NCI-H2196 (cell line): ENCODE measurements at regions not wholly inside any gene's neighbourhood (a gene's known extent, or its start where the extent isn't known, plus 50 kb on each side); places are given as distances from the start of the nearest gene placed in this dataset.
"Not testable (repeated sequence)": the region's sequence is repeated elsewhere in the genome, so short reads cannot be mapped to it uniquely, and the experiment has no call there.

Source experiments
- DNase-seq: peaks from one replicate; lab custom pipeline; 2025; ENCODE audit not compliant: unreplicated experiment; lab: John Stamatoyannopoulos, UW

- DNase-seq = no peak
Measured at GRCh38 chr20:56689318-56689717, 60.2 kb downstream of the TFAP2C start.

- no peak for DNase-seq
Measured at GRCh38 chr20:56689852-56690485, 60.9 kb downstream of the TFAP2C start.

GRCh38 chr20:56690531-56691175, 61.5 kb downstream of the TFAP2C start:
- no peak for DNase-seq

DNA sequence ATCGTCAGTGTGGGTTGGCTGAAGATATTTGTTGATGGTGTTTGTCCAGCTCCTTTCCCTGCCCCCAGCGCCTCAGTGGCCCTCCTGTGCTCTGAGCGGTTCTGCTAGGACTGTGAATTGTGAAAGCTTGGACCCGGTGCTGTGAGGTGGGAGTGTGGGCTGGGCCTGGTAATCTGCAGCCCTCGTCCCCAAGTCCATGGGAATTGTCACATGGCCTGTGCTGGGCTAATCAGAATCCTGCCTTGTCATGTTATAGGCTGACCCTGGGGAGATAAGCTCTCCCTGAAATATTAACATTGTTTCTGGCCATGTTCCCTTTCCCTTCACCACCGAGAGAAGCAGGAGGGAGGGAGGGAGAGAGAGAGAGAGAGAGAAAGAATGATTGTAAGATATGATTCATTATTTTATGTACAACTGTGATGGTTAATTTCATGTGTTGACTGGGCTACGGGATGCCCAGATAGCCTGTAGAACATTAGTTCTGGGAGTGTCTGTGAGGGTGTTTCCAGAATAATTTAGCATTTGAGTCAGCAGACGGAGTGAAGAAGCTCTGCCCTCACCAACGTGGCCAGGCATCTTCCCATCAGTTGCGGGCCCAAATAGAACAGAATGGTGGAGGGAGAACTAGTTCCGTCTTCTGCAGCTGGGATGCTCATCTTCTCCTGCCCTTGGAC, 62.4 kb downstream of the TFAP2C start:
- no peak for DNase-seq

DNA sequence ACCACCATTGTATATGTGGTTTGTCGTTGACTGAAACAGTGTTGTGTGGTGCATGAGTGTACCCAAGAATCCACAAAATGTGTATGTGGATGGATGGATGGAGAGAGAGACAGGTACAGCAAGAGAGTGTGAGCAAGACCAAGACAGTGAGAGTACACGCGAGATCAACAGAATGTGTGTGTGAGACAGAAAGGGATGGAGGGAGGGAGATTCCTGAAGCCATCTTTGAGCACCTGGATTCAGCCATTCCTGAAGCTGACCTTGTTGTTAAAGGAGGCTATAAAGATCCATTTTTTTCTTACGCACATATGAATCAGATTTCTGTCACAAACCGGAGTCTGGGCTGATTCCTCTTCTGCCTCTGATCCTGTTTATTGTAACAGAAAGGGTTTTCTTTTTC, 64.1 kb downstream of the TFAP2C start:
- no peak for DNase-seq

GRCh38 chr20:56697476-56697875, 68.4 kb downstream of the TFAP2C start:
- no peak for DNase-seq

GRCh38 chr20:56698297-56698696, 69.2 kb downstream of the TFAP2C start:
- DNase-seq = no peak

DNA sequence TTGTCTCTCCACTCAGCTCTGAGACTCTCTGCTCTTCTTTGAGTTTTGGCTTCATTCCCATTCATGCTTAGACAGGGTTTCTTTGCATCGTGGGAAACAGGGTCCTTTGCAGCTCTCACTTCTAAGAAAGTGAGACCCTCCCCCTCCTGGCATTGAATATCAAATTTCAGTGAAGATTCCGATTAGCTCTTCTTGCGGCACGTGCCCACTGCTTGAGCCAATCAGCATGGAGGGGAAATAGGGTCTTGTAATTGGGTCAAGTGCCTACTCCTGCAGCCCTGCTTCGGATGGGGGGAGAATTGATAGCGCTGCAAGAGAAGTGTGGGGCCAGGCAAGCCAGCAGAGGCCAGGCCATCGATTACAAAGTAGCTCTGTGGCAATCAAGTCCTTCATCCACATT, 69.6 kb downstream of the TFAP2C start:
- no peak for DNase-seq

DNA sequence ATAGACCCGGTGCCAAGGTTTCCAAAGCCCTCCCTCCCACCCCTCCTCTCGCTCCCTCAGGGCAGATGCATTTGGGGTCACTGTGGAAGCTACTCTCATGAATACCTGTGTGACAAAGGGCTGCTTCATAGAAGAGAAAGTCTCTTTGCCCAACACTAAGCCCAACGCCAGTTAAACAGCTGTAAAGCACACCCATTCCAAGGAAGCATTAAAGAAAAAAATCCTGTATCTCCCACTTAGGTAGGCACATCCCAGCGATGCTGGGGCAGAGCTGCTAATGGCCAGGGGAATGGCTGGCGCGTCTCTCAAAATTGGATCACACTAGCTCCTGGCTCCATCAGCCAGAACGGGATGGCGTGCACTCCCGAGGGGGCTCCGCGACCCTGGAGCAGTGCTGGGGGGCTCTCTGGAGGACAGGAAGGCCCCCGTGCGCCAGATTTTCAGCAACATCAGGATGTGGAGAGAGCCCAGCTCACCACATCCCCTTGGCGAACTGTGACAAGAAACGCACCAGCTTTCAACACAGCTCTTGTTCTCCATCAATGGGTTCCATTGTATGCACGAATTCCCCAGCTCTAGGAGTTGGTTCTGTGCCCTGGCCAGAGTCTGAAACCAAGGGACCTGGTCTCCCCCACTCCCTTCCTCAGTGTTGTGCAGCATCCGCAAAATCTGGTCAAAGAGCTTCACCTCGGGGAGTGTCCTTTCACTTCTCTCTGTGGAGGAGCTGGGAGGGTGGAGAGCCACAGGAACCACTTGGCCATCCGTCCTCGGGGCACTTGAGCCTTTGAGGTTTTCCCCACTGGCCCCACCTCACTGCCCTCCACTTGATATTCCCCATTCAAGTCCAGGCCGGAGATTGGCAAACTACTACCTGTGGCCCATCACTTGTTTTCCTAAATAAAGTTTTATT, 74.1 kb downstream of the TFAP2C start:
- DNase-seq = no peak

DNA sequence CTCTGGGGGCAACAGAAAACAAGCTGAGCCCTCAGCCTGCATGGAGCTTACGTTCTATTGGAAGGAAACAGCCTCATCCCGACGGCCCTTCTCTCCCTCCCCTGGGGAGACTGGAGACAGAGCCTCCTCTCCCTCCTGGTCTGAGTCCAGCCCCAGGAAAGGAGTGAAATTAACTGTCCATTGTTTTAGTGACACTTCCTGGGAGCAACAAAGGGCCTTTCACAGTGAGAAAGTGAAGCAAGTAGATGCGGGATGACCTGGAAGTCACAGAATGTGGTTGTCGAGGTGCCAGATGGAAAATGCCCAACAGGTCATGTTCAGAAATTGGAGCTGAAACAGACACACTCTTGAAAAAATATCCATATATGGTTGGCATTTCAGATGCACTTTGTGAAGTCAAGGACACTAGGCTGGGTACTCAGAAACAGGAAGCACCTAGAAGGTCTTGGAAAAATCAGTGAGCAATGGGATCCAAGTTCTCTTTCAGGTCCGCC, 77.8 kb downstream of the TFAP2C start:
- DNase-seq = no peak

DNA sequence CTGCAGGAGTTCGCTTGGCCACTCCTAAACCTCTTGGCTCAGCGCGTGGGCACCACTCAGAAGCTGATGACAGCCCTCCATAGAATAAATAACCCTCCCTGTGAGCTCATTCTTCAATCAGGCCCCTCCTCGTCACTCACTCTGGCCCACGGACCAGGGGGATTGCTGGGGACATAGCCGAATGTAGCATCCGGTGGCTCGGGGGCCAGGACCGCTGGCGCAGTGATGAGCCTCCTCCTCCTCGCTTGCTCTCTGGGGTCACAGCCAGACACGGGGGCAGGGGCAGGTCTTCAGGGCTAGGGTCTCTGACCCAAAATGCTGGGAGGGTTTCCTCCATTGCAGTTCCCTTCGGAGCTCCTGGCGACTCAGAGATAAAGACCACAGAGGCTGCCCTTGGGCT, 79.9 kb downstream of the TFAP2C start:
- no peak for DNase-seq

DNA sequence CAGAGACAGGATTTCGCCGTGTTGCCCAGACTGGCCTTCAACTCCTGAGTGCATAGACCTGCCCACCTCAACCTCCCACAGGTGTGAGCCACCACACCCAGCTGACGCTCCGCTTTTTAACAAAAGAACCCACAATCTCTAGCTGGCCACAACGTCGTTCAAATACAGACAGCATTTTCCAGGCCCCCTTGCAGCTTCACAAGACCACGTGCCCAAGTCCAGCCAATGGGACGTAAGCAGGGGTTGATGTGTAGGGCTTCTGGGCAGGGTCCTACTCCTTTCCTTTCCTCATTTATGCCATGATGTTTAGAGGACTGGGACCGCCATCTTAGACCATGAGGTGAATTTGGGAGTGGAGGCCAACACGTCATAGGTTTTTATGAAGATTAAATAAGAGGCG, 81.0 kb downstream of the TFAP2C start:
- DNase-seq = no peak

DNA sequence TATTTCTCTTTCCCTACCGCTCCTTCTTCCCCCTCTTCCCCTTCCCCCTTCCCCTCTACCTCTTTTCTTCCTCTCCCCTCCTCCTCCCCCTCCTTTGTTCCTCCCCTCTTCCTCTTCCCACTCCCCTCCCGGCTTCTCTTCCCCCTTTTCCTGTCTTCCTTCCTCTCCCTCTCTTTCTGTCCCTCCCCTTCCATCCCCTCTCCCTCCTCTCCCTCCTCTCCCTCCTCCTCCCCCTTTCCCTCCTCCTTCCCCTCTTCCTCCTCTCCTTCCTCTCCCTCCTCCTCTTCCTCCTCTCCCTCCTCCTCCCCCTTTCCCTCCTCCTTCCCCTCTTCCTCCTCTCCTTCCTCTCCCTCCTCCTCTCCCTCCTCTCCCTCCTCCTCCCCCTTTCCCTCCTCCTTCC, 81.5 kb downstream of the TFAP2C start:
- not testable (repeated sequence) for DNase-seq

DNA sequence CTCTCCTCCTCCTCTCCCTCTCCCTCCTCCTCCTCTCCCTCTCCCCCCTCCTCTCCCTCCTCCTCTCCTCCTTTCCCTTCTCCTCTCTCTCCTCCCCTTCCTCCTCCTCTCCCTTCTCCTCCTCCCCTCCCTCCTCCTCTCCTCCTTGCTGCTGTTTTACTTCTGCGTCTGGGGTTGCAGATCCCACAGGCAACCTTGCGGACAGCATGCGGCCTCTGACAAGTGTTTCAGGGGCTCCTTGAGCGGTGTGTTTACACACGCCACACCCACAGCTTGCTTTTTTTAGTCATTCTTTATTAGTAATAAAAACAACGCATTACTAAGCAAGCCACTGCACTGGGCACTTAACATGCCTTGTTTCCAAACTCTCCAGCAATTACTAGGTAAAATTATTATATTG, 81.9 kb downstream of the TFAP2C start:
- DNase-seq = no peak

DNA sequence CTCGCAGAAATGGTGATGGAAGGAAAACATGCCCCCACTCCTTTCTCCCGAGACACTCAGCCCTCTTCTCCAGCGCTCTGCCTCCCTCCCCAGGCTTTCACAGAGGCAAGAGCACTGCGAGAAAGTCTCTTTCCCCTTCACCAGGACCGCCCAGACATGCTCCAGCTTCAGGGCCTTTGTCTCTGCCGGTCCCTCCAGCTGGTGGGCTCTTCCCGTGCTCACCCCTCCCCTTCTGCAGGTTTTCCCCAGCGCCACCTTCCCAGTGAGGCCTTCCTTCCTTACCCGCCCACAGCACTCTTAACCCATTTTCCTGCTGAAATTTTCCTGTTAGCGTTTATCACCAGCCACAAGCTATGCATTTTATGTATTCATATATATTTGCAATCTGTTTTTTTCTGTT, 86.2 kb downstream of the TFAP2C start:
- no peak for DNase-seq

DNA sequence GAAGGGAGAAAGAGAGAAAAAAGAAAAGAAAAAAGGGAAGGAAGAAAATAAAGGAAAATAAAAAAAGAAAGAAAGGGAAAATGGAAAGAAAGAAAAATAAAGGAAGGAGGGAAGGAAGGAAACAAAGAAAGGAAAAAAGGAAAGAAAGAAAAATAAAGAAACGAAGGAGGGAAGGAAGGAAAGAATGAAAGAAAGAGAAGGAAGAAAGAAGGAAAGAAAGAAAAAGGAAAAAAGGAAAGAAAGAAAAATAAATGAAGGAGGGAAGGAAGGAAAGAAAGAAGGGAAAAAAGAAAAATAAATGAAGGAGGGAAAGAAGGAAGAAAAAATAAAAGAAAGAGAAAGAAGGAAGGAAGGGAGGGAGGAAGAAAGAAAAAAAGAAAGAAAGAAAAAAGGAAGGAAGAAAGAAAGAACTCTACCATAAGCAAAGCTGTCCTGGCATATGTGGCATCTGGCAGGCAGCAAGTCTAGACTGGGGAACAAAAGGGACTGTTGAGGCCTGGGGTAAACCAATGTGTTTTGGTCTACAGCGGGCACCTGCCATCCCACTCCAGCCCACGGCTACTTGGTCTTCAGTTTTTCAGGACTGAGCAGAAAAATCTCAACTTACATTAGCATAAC, 86.9 kb downstream of the TFAP2C start:
- no peak for DNase-seq

GRCh38 chr20:56716806-56717205, 87.7 kb downstream of the TFAP2C start:
- no peak for DNase-seq

DNA sequence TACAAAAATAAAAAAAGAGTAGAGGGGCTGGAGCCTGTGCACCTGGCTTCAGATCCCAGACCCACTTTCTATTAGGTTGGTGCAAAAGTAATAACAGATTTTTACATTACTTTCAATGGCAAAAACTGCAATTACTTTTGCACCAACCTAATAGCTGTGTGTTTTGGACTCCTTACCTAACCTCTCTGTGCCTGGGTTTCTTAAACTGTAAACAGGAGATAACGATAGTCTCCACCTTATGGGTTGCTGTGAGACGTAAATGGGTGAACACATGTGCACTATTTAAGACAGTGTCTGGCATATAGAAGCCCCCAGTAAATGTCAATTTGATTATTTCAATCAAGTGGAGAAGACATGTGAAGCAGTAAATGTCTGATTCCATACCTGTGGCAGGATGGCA, 89.7 kb downstream of the TFAP2C start:
- DNase-seq = no peak

- DNase-seq = no peak
Measured at GRCh38 chr20:56720620-56721213, 91.6 kb downstream of the TFAP2C start.

DNA sequence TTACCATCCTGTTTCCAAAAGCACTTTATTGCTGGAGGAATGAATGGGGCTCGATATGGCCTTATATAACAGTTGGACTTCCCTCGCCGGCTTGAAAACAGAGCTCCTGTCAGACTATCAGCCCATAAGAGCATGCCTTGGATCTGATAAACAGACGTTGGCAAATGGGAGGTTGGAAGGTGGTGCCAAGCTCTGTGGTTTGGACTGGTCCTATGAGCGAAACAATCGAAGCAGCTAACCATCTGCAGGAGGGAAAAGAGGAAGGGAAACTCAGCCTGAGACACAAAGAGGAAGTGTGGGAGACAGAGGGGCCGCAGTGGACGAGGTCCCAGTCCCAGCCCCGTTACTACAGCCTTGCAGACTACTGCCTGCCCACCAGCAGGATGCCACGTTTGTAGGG, 92.9 kb downstream of the TFAP2C start:
- DNase-seq = no peak

DNA sequence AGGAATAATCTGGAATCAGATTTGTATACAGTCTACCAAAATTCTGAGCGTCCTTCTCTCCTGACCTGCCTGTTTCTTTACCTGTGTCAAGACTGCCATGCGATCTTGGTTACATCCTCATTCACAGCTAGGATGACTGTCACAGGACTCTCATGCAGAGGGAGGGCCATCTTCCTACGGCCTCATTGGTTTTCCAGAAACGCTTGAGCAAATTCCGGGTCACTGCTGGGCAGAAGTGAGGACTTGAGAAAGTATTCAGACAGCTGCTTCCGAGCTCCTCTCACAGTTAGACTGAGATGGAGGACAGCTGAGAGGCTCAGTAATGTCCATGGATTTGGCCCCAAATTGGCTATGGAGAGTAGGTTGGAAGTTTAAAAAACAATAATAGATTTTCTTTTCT, 94.2 kb downstream of the TFAP2C start:
- DNase-seq = no peak
